Keratinocyte (primary cell): ENCODE measurements at regions not wholly inside any gene's neighbourhood (a gene's known extent, or its start where the extent isn't known, plus 50 kb on each side); places are given as distances from the start of the nearest gene placed in this dataset.

Source experiments
- DNase-seq: peaks from one replicate; pipeline ENCODE4 v3.0.0-alpha.2; 2011; ENCODE audit warnings: low read depth, missing footprints, low spot score
- FAIRE-seq: peaks from 2 replicates; lab custom pipeline; 2011; peaks lifted over from hg19 to GRCh38; lab: Jason Lieb, UNC
- H2AFZ ChIP-seq: 2 replicates; pipeline ENCODE4 v1.6.0; 2012; ENCODE audit warnings: low read length, control low read depth, inconsistent platforms; ENCODE audit not compliant: control insufficient read depth
- H3K27ac ChIP-seq: 2 replicates; pipeline ENCODE4 v1.5.1; 2011; ENCODE audit warnings: low read length; ENCODE audit not compliant: control insufficient read depth, insufficient read depth
- H3K27me3 ChIP-seq: 3 replicates; pipeline ENCODE4 v1.6.0; 2011; ENCODE audit warnings: low read length; ENCODE audit not compliant: control insufficient read depth, insufficient read depth; ENCODE audit errors: extremely low read depth
- H3K36me3 ChIP-seq, 2 experiments: 2 replicates in 1 of 2; 3 replicates in 1 of 2; pipeline ENCODE4 v1.5.1; 2011; ENCODE audit warnings: low read length in 2 of 2, mild to moderate bottlenecking in 1 of 2; ENCODE audit not compliant: control insufficient read depth in 2 of 2, insufficient read depth in 2 of 2; ENCODE audit errors: extremely low read depth in 1 of 2
- H3K4me1 ChIP-seq: 3 replicates; pipeline ENCODE4 v1.5.1; 2011; ENCODE audit warnings: low read length; ENCODE audit not compliant: control insufficient read depth, insufficient read depth; ENCODE audit errors: extremely low read depth
- H3K4me2 ChIP-seq: 3 replicates; pipeline ENCODE4 v1.6.0; 2011; ENCODE audit warnings: low read depth, low read length; ENCODE audit not compliant: control insufficient read depth, insufficient read depth; ENCODE audit errors: extremely low read depth
- H3K4me3 ChIP-seq, 3 experiments: fragments of 200-600 bp in 1 of 3; sonication (generic) in 1 of 3; 2 replicates in 2 of 3; 3 replicates in 1 of 3; pipeline ENCODE4 v1.5.1; 2011 to 2016; ENCODE audit warnings: low read length in 3 of 3, mild to moderate bottlenecking in 3 of 3, control low read depth in 2 of 3, inconsistent platforms in 1 of 3, low read depth in 1 of 3, mixed read lengths in 1 of 3, mixed run types in 1 of 3, moderate library complexity in 1 of 3; ENCODE audit not compliant: control insufficient read depth in 2 of 3, insufficient read depth in 2 of 3; ENCODE audit errors: extremely low read depth in 1 of 3
- H3K79me2 ChIP-seq: 2 replicates; pipeline ENCODE4 v1.6.0; 2012; ENCODE audit warnings: low read length; ENCODE audit not compliant: control insufficient read depth, insufficient read depth
- H3K9ac ChIP-seq: 3 replicates; pipeline ENCODE4 v1.6.0; 2011; ENCODE audit warnings: low read length; ENCODE audit not compliant: control insufficient read depth, insufficient read depth; ENCODE audit errors: extremely low read depth
- H3K9me1 ChIP-seq: 3 replicates; pipeline ENCODE4 v1.6.0; 2011; ENCODE audit warnings: low read length; ENCODE audit not compliant: control insufficient read depth, insufficient read depth; ENCODE audit errors: extremely low read depth
- H3K9me3 ChIP-seq: 2 replicates; pipeline ENCODE4 v1.5.1; 2012; ENCODE audit warnings: low read depth, low read length; ENCODE audit not compliant: control insufficient read depth
- H4K20me1 ChIP-seq: 3 replicates; pipeline ENCODE4 v1.6.0; 2011; ENCODE audit warnings: low read length; ENCODE audit not compliant: control insufficient read depth, insufficient read depth; ENCODE audit errors: extremely low read depth
- CTCF ChIP-seq, 3 experiments: IDR thresholded peaks in 1 of 3; conservative IDR thresholded peaks in 1 of 3; optimal IDR thresholded peaks in 1 of 3; 2 replicates in 2 of 3; 3 replicates in 1 of 3; pipeline versions ENCODE3 to v1.5.1; 2011; ENCODE audit warnings: low read length in 3 of 3, mild to moderate bottlenecking in 3 of 3, moderate library complexity in 2 of 3, control low read depth in 1 of 3, inconsistent platforms in 1 of 3; ENCODE audit not compliant: insufficient read depth in 2 of 3; ENCODE audit errors: extremely low read depth in 1 of 3
- EZH2 ChIP-seq: IDR thresholded peaks from one replicate; pipeline ENCODE4 v1.6.1; 2012; ENCODE audit warnings: inconsistent platforms, mild to moderate bottlenecking, low read length, moderate library complexity
- dilution Hi-C: fragments of 300-500 bp; cut with MboI; formaldehyde crosslinking; loops from one replicate; pipeline ENCODE4 v1.7.0; 2020; ENCODE audit warnings: low sequenced_read_pairs; ENCODE audit not compliant: extremely low pct_ligation_motif_present

- no peak for TF ChIP-seq EZH2
- no peak for TF ChIP-seq CTCF (optimal IDR thresholded peaks at IDR 0.05 in 1 of 3, IDR thresholded peaks at IDR 0.05 in 1 of 3, conservative IDR thresholded peaks at IDR 0.05 in 1 of 3; ENCODE audit: extremely low read depth in 1 of 3, insufficient read depth in 2 of 3, low read length in 3 of 3)
- H3K9me1 ChIP-seq, result no peaks in the 10 kb centered on the region
- no peak overlapping the region for H3K4me2 ChIP-seq
- no peak overlapping the region for H3K4me3 ChIP-seq
- H4K20me1 ChIP-seq, result no peaks in the 10 kb centered on the region
- H3K27me3 ChIP-seq, result no peaks in the 10 kb centered on the region
- no peak overlapping the region for H2AFZ ChIP-seq
- no peaks in the 10 kb centered on the region for H3K79me2 ChIP-seq
- DNase-seq (no peak), FAIRE-seq (no peak)
- H3K9ac ChIP-seq, result no peak overlapping the region
- H3K27ac ChIP-seq, result no peak overlapping the region
- no peaks in the 10 kb centered on the region for H3K36me3 ChIP-seq
- dilution Hi-C loops, result no loop called here
- no peaks in the 10 kb centered on the region for H3K4me1 ChIP-seq
- H3K9me3 ChIP-seq, result no peaks in the 10 kb centered on the region
These were observed 62.6 kb upstream of the CLNK start for GRCh38 chr4:10747186-10747585.

GRCh38 chr4:10746371-10747171 is 62.0 kb upstream of the CLNK start:
- Histone ChIP-seq H4K20me1 (no peaks in the 10 kb centered on the region), H3K27me3 (no peaks in the 10 kb centered on the region), H2AFZ (no peak overlapping the region), H3K9me3 (no peaks in the 10 kb centered on the region), H3K4me1 (no peaks in the 10 kb centered on the region), H3K36me3 (no peaks in the 10 kb centered on the region), H3K79me2 (no peaks in the 10 kb centered on the region), H3K4me2 (no peak overlapping the region), H3K27ac (no peak overlapping the region), H3K4me3 (no peak overlapping the region), H3K9me1 (no peaks in the 10 kb centered on the region), H3K9ac (no peak overlapping the region)
- dilution Hi-C loops, result no loop called here
- DNase-seq (no peak), FAIRE-seq (no peak)
- TF ChIP-seq CTCF (optimal IDR thresholded peaks at IDR 0.05 in 1 of 3, IDR thresholded peaks at IDR 0.05 in 1 of 3, conservative IDR thresholded peaks at IDR 0.05 in 1 of 3; ENCODE audit: extremely low read depth in 1 of 3, insufficient read depth in 2 of 3, low read length in 3 of 3), result no peak
- no peak for TF ChIP-seq EZH2
